ENCODE measurements at regions not wholly inside any gene's neighbourhood (a gene's known extent, or its start where the extent isn't known, plus 50 kb on each side); places are given as distances from the start of the nearest gene placed in this dataset.
"Not testable (repeated sequence)": the region's sequence is repeated elsewhere in the genome, so short reads cannot be mapped to it uniquely, and the experiment has no call there.

DNA sequence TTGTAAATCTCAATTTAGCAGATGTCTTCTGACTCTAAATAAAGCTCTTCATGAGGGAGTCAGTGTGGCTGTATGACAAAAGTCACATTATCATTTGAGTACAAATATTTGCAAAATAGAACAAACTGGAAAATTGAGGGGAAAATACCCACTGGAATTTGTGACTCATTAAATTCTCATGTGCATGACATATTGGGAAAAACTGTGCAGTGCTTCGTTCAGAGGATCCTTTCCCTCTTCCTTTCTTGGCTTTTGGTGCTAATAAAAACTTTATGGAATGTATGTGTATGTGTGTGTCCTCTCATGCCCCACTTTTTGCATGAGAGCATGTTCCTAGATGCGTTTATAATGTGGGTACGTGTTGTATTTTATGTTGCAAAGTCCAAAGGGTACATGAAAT, 267.8 kb downstream of the KTN1 start:
- no peak for DNase-seq

- no peak for DNase-seq
Observed at GRCh38 chr14:55848964-55849363, 269.0 kb downstream of the KTN1 start.

- no peak for DNase-seq
Observed at GRCh38 chr14:55849833-55850232, 268.4 kb upstream of the PELI2 start.

- DNase-seq, result no peak
Observed at GRCh38 chr14:55850825-55851241, 267.4 kb upstream of the PELI2 start.

DNA sequence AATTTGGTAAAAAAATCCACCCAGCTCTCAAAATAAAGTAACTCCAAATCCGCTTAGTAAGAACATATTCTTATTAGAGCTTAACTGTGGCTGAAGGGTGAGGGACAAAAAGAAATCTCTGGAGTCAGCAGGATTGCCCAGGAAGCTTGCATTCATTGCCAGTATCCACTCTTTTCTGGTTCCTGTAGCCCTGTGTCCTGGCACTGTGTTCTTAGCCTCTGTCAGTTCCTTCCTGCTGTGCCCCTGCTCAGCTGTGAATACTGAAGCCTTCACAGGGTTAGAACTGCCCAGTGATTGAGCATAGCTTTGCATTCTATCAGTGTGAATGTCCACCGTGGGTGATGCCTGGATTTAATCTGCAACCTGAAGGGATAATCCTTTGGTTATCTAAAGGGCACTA, 266.9 kb upstream of the PELI2 start:
- no peak for DNase-seq

DNA sequence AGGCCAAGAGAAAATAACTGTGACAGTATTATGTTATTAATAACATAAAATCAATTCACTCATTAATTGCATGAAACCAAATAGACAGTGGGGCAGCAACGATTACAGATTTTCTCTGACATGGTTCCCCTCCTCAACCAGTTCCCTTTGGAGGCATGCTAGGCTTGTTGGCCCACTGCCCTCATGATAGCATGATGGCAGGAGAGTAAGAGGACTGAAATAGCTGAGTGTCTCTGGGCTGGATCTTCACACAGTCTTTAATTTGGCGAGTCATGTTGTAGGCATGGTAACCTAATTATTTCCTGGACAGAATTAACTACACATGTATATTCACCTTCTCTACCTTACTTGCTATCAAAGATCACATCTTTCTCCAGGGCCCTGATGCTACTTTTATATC, 266.2 kb upstream of the PELI2 start:
- DNase-seq, result no peak

- DNase-seq, result no peak
Observed at GRCh38 chr14:55855751-55856150, 262.5 kb upstream of the PELI2 start.

- no peak for DNase-seq
Observed at GRCh38 chr14:55858604-55859003, 259.6 kb upstream of the PELI2 start.

GRCh38 chr14:55861561-55861960, 256.6 kb upstream of the PELI2 start:
- not testable (repeated sequence) for DNase-seq

DNA sequence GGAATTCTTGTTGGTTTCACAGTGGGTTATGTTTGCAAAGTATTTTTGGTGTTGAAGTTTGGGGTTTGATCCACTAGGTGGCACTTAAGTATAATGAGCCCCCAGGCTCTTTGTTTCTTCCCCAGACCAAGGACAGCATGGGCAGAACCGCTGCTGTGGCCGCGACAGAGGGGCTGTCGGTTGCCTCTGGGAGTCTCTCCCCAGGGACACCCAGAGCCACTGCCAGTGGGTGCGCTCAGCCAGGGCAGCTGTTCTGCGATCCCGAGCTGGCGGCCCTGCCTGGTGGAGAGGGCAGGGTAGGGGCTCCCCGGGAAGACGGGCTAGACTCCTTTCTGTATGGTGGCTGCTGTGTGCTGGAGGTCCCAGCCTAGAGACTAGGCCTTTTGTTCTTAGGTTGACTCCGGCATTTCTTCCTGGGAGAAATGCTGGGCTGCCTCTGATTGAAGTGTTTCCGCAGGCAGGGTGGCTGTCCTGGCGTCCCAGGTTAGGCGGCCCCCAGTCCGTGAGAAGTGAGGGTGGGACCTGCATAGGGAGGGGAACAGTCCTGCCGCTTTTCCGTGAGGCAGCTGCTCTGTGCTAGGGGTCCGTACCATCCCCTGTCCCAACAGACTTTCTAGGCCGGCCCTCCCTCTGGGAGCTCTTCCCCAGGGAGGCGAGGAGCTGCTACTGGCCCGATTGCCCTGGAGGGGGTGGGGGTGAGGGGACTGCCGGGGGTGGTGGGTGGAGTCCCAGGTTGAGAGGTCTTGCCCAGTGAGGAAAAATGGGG, 253.1 kb upstream of the PELI2 start:
- no peak for DNase-seq

DNA sequence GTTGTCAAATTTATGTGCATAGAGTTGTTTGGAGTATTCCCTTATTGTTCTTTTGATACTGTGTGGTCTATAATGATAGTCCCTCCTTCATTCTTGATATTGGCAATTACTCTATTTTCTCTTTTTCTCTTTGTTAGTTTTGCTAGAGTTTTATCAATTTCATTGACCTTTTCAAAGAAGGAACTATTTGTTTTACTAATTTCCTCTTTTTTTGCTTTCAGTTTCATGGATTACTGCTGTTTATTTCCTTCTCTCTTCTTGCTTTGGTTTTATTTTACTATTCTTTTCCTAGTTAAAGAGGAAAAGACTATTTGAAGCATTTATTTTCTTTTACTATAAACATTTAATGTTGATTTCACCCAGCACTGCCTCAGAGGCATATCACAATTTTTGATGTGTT, 250.9 kb upstream of the PELI2 start:
- DNase-seq, result no peak

DNA sequence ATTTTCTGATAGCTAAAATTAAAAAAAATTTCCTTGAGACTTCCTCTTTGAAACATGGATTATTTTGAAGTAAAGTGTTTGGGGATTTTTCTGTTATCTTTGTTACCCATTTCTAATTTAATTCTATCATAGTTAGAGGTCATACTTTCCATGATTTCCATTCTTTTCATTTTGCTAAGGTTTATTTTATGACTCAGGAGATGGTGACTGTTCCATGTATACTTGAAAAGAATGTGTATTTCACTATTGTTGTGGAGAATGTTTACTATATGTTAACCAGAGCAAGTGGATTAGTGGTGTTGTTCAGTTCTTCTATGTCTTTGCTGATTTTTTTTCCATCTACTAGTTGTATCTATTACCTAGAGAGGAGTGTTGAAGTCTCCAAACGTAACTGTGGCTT, 250.5 kb upstream of the PELI2 start:
- DNase-seq, result no peak

GRCh38 chr14:55869397-55870049, 248.7 kb upstream of the PELI2 start:
- no peak for DNase-seq

- DNase-seq, result no peak
Observed at GRCh38 chr14:55873169-55873568, 245.0 kb upstream of the PELI2 start.

GRCh38 chr14:55874785-55875184, 243.4 kb upstream of the PELI2 start:
- no peak for DNase-seq

DNA sequence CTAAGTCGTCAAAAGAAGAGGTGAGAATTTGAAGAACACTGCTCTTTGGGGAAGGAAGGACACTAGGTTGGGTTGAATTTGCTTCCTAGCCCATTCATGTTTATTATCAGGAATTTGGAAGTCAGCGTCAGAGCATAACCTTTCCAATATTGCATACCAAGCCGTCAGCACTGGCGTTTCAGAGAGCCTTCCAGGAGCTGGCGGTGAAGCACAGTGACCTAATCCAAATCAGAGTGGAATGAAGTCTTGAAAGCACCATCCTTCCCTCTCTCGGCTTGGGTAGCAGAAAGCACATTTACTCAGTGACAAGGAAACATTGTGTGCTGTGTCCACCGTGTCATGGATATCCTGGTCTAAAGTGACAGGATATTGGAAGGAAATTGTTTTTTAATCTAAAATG, 240.3 kb upstream of the PELI2 start:
- no peak for DNase-seq

GRCh38 chr14:55881577-55882241, 236.5 kb upstream of the PELI2 start:
- no peak for DNase-seq

DNA sequence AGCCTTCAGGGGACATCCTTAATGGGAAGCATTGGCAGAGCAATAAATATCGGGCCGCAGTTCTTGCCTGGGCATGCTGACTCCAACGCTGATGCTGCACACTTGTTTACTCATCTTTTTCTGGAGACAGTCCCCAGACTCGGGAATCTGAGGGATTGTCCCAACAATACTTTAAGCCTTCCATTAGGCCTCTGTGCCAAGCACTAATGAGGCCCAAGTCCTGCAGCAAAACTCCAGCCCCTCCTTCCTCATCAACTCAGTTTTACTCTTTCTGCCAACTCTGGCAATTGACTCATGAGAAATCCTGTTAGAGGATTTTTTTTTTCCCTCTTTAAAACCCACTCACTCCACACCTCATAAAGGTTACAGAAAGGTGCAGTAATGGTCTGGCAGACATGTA, 233.4 kb upstream of the PELI2 start:
- no peak for DNase-seq

GRCh38 chr14:55889124-55889523, 229.1 kb upstream of the PELI2 start:
- DNase-seq, result no peak

DNA sequence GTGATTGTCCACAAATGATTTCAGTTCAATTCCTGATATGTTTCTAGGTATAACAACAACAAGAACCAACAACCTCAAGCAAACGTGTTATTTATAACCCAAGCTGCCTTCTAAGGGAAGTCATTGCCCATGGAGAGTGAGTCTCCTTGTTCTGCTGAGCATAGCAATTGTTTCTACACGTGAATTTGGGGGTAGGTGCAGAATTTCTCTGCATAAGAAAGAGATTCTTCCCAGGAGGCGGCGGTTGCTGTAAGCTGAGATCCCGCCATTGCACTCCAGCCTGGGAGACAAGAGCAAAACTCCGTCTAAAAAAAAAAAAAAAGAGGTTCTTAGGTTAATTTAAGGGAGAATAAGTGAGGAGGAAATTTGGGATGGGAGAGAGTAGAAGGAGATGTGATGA, 226.5 kb upstream of the PELI2 start:
- DNase-seq, result no peak

GRCh38 chr14:55892906-55893305, 225.3 kb upstream of the PELI2 start:
- no peak for DNase-seq

DNA sequence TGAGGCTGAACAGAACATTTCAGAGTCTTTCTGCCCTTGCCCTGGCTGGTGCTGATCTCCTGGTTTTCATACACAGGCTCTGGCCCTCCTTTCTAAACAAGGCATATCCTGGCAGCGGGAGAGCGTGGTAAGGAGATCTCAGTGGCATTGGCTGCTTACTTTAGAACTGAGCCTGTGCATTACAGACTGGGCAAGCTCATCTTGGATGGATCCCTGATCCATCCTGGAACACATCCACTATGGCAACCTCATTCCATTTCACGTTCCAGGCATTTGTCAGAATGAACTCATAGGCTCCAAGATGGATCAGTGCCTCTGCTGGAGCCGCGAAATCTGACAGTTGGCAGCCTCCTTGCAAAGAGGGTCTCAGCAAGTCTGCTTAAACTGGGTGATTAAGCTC, 224.5 kb upstream of the PELI2 start:
- no peak for DNase-seq

DNA sequence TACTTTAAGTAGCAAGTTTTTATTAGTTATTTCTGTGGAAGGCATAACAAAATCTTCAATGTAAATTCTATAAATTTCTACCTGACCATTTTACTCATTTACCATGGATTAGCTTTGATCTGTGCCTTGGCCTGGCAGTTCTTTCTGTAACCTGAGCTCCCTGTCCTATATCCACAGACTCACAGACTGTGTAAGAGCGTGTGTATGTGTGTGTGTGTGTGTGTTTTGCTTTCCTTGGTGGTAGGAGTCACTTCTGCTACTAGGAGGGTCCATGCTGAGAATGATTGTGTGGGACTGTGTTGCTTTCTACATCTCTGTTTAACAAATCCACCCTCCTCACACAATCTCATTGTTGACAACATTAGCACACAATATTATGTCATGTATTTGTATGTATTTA, 221.2 kb upstream of the PELI2 start:
- no peak for DNase-seq

- DNase-seq, result no peak
Observed at GRCh38 chr14:55898938-55899337, 219.3 kb upstream of the PELI2 start.
